Neural cell (in vitro differentiated cells): ENCODE measurements at regions not wholly inside any gene's neighbourhood (a gene's known extent, or its start where the extent isn't known, plus 50 kb on each side); places are given as distances from the start of the nearest gene placed in this dataset.
A peak's percentile ranks its signal among the peaks of the same experiment; 100 is the strongest.

Source experiments
- H2AFZ ChIP-seq: fragments of 200-600, 300-800 bp; sonication (generic), shearing (Covaris generic); 2 replicates; pipeline ENCODE4 v1.6.0; 2014; ENCODE audit warnings: low read depth, mild to moderate bottlenecking, antibody characterized with exemption, low read length, moderate library complexity
- H3F3A ChIP-seq: fragments of 200-600 bp; shearing (Covaris generic); 2 replicates; pipeline ENCODE4 v1.6.1; 2016; ENCODE audit warnings: mild to moderate bottlenecking, moderate library complexity, mixed read lengths, antibody characterized with exemption, low read length; ENCODE audit not compliant: insufficient read depth, poor library complexity, severe bottlenecking
- H3K27ac ChIP-seq: fragments of 200-600, 300-800 bp; sonication (generic), shearing (Covaris generic); 2 replicates; pipeline ENCODE4 v1.5.1; 2014; ENCODE audit warnings: mild to moderate bottlenecking, low read length, moderate library complexity
- H3K27me3 ChIP-seq: fragments of 300-800, 200-600 bp; sonication (generic), shearing (Covaris generic); 2 replicates; pipeline ENCODE4 v1.6.0; 2014; ENCODE audit warnings: mild to moderate bottlenecking, low read depth, low read length, moderate library complexity; ENCODE audit not compliant: insufficient read depth
- H3K36me3 ChIP-seq: fragments of 300-800, 200-600 bp; sonication (generic), shearing (Covaris generic); 2 replicates; pipeline ENCODE4 v1.5.1; 2014; ENCODE audit warnings: mild to moderate bottlenecking, antibody characterized with exemption, low read length, moderate library complexity; ENCODE audit not compliant: insufficient read depth
- H3K4me2 ChIP-seq: fragments of 300-800, 200-600 bp; sonication (generic), shearing (Covaris generic); 2 replicates; pipeline ENCODE4 v1.6.0; 2014; ENCODE audit warnings: mild to moderate bottlenecking, low read length
- H3K4me3 ChIP-seq: fragments of 300-800, 200-600 bp; sonication (generic), shearing (Covaris generic); 2 replicates; pipeline ENCODE4 v1.5.1; 2014; ENCODE audit warnings: mild to moderate bottlenecking, low read length, moderate library complexity
- H3K79me2 ChIP-seq: fragments of 200-600 bp; shearing (Covaris generic); replicated peaks from 2 replicates; pipeline ENCODE4 v1.6.0; 2014; ENCODE audit warnings: mild to moderate bottlenecking, low read length, moderate library complexity; ENCODE audit not compliant: insufficient read depth
- H3K9ac ChIP-seq: fragments of 300-800, 200-600 bp; sonication (generic), shearing (Covaris generic); 2 replicates; pipeline ENCODE4 v1.6.1; 2016; ENCODE audit warnings: mild to moderate bottlenecking, low read length, mixed read lengths
- H3K9me2 ChIP-seq: fragments of 200-600 bp; shearing (Covaris generic); 2 replicates; pipeline ENCODE4 v1.6.1; 2016; ENCODE audit warnings: mild to moderate bottlenecking, low read length, mixed read lengths; ENCODE audit not compliant: insufficient read depth
- H3K9me3 ChIP-seq: fragments of 200-600, 300-800 bp; sonication (generic), shearing (Covaris generic); 2 replicates; pipeline ENCODE4 v1.6.1; 2016; ENCODE audit warnings: mild to moderate bottlenecking, mixed run types, low read length, moderate library complexity, mixed read lengths
- H4K20me1 ChIP-seq: fragments of 200-600 bp; shearing (Covaris generic); 2 replicates; pipeline ENCODE4 v1.6.1; 2016; ENCODE audit warnings: mild to moderate bottlenecking, mixed run types; ENCODE audit not compliant: insufficient read depth
- EP300 ChIP-seq: fragments of 450-650 bp; conservative IDR thresholded peaks from 2 replicates; pipeline ENCODE4 v1.6.1; 2014; ENCODE audit warnings: antibody characterized with exemption, mild to moderate bottlenecking, moderate library complexity; ENCODE audit not compliant: poor library complexity, severe bottlenecking
- EZH2 ChIP-seq: fragments of 200-600, 300-800 bp; shearing (Covaris generic), sonication (generic); IDR thresholded peaks from 2 replicates; pipeline ENCODE4 v1.6.1; 2014; ENCODE audit warnings: antibody characterized with exemption, low read length, borderline replicate concordance, mild to moderate bottlenecking; ENCODE audit not compliant: insufficient read depth, poor library complexity, severe bottlenecking
- MXI1 ChIP-seq: fragments of 450-650 bp; conservative IDR thresholded peaks from 2 replicates; pipeline ENCODE4 v1.6.1; 2014; ENCODE audit warnings: antibody characterized with exemption, mild to moderate bottlenecking; ENCODE audit not compliant: poor library complexity, severe bottlenecking
- POLR2AphosphoS5 ChIP-seq: IDR thresholded peaks from 2 replicates; pipeline ENCODE4 v1.6.1; 2012
- RAD21 ChIP-seq: fragments of 450-650 bp; conservative IDR thresholded peaks from 2 replicates; pipeline ENCODE4 v1.6.1; 2014; ENCODE audit warnings: antibody characterized with exemption, mild to moderate bottlenecking, moderate library complexity
- SMC3 ChIP-seq: fragments of 450-650 bp; conservative IDR thresholded peaks from 2 replicates; pipeline ENCODE4 v1.6.1; 2014; ENCODE audit warnings: antibody characterized with exemption, mild to moderate bottlenecking, moderate library complexity; ENCODE audit not compliant: poor library complexity
- TAF1 ChIP-seq: IDR thresholded peaks from 2 replicates; pipeline ENCODE4 v1.6.1; 2012; ENCODE audit warnings: low read depth
- TF ChIP-seq, protein P1 (sequence below): fragments of 450-650 bp; IDR thresholded peaks from 2 replicates; pipeline ENCODE4 v1.5.1; 2014; ENCODE audit warnings: antibody characterized with exemption, mild to moderate bottlenecking, moderate library complexity; ENCODE audit not compliant: poor library complexity, severe bottlenecking
- TF ChIP-seq, protein P2 (sequence below): IDR thresholded peaks from 2 replicates; pipeline ENCODE4 v1.6.1; 2012; ENCODE audit warnings: borderline replicate concordance

GRCh38 chr11:18853086-18853720 lies 61.6 kb upstream of the PTPN5 start:
- H3K27ac ChIP-seq: no peak overlapping the region
- no peak overlapping the region for H3K4me2 ChIP-seq
- H2AFZ ChIP-seq: no peak overlapping the region
- no peaks in the 10 kb centered on the region for H3K9me2 ChIP-seq
- no peaks in the 10 kb centered on the region for H3K27me3 ChIP-seq
- no peaks in the 10 kb centered on the region for H4K20me1 ChIP-seq
- no peaks in the 10 kb centered on the region for H3K36me3 ChIP-seq
- no peak overlapping the region for H3K4me3 ChIP-seq
- no peaks in the 10 kb centered on the region for H3K9me3 ChIP-seq
- no peak overlapping the region for H3K9ac ChIP-seq
- no peaks in the 10 kb centered on the region for H3F3A ChIP-seq
- TF ChIP-seq SMC3 (peak; percentile 74), EP300 (no peak), RAD21 (peak; percentile 82), TAF1 (no peak)
- TF ChIP-seq, protein P1, sequence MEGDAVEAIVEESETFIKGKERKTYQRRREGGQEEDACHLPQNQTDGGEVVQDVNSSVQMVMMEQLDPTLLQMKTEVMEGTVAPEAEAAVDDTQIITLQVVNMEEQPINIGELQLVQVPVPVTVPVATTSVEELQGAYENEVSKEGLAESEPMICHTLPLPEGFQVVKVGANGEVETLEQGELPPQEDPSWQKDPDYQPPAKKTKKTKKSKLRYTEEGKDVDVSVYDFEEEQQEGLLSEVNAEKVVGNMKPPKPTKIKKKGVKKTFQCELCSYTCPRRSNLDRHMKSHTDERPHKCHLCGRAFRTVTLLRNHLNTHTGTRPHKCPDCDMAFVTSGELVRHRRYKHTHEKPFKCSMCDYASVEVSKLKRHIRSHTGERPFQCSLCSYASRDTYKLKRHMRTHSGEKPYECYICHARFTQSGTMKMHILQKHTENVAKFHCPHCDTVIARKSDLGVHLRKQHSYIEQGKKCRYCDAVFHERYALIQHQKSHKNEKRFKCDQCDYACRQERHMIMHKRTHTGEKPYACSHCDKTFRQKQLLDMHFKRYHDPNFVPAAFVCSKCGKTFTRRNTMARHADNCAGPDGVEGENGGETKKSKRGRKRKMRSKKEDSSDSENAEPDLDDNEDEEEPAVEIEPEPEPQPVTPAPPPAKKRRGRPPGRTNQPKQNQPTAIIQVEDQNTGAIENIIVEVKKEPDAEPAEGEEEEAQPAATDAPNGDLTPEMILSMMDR: peak; percentile 81
- TF ChIP-seq, protein P2, sequence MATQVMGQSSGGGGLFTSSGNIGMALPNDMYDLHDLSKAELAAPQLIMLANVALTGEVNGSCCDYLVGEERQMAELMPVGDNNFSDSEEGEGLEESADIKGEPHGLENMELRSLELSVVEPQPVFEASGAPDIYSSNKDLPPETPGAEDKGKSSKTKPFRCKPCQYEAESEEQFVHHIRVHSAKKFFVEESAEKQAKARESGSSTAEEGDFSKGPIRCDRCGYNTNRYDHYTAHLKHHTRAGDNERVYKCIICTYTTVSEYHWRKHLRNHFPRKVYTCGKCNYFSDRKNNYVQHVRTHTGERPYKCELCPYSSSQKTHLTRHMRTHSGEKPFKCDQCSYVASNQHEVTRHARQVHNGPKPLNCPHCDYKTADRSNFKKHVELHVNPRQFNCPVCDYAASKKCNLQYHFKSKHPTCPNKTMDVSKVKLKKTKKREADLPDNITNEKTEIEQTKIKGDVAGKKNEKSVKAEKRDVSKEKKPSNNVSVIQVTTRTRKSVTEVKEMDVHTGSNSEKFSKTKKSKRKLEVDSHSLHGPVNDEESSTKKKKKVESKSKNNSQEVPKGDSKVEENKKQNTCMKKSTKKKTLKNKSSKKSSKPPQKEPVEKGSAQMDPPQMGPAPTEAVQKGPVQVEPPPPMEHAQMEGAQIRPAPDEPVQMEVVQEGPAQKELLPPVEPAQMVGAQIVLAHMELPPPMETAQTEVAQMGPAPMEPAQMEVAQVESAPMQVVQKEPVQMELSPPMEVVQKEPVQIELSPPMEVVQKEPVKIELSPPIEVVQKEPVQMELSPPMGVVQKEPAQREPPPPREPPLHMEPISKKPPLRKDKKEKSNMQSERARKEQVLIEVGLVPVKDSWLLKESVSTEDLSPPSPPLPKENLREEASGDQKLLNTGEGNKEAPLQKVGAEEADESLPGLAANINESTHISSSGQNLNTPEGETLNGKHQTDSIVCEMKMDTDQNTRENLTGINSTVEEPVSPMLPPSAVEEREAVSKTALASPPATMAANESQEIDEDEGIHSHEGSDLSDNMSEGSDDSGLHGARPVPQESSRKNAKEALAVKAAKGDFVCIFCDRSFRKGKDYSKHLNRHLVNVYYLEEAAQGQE: no peak
- no peaks in the 10 kb centered on the region for H3K79me2 ChIP-seq

DNA sequence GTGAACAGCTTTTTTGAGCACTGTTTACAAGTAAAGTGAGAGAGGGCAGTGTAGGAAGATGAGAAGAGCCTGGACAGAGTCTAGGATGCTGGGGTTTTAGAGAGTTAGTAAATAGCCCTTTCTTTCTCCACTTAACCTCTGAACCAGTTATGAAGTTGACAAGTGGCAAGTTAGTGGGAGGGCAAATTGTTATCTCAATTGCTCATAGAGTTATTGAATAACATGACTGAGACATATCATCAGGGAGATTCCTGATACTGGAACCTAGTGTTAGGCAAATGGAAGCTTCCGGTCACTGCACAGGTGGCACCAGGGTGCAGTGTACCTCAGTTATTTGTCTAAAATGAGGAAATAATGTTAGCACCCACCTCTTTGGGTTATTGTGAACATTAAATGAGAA lies 57.8 kb upstream of the PTPN5 start:
- Histone ChIP-seq H3K27ac (no peak overlapping the region), H4K20me1 (no peaks in the 10 kb centered on the region), H3K36me3 (no peaks in the 10 kb centered on the region), H3K9me2 (no peaks in the 10 kb centered on the region), H3K27me3 (no peaks in the 10 kb centered on the region), H3F3A (no peaks in the 10 kb centered on the region), H3K9me3 (no peaks in the 10 kb centered on the region), H3K4me3 (no peak overlapping the region), H3K4me2 (no peak overlapping the region), H3K79me2 (no peaks in the 10 kb centered on the region), H2AFZ (no peak overlapping the region), H3K9ac (no peak overlapping the region)
- TF ChIP-seq, protein P1: no peak
- TF ChIP-seq RAD21 (no peak), EP300 (no peak), MXI1 (no peak), TAF1 (no peak), POLR2AphosphoS5 (no peak), SMC3 (no peak), EZH2 (no peak)
- TF ChIP-seq, protein P2: no peak
